Gastroesophageal sphincter (tissue), 4 donors: ENCODE measurements at regions not wholly inside any gene's neighbourhood (a gene's known extent, or its start where the extent isn't known, plus 50 kb on each side); places are given as distances from the start of the nearest gene placed in this dataset.

Source experiments
- ATAC-seq: fragments of 150-250 bp; one replicate; pipeline ENCODE4 v1.9.1; 2016; ENCODE audit warnings: mild to moderate bottlenecking, moderate library complexity
- H3K27ac ChIP-seq, 4 donors: fragments of 200-600 bp; sonication (generic) in 3 of 4; 1 replicate in 3 of 4; 2 replicates in 1 of 4; pipeline ENCODE4 v1.5.1; 2016 to 2019
- H3K27me3 ChIP-seq: fragments of 200-600 bp; sonication (generic); one replicate; pipeline ENCODE4 v1.5.1; 2019
- H3K36me3 ChIP-seq, 2 donors: fragments of 200-600 bp; sonication (generic); one replicate each; pipeline ENCODE4 v1.5.1; 2019; ENCODE audit warnings: control low read depth in 1 of 2
- H3K4me1 ChIP-seq, 3 donors: fragments of 200-600 bp; sonication (generic); 1 replicate in 2 of 3; 2 replicates in 1 of 3; pipeline ENCODE4 v1.5.1; 2016 to 2019; ENCODE audit warnings: control low read depth in 2 of 3
- H3K4me3 ChIP-seq, 2 donors: fragments of 200-600 bp; sonication (generic); one replicate each; pipeline ENCODE4 v1.5.1; 2019; ENCODE audit warnings: mild to moderate bottlenecking in 1 of 2, moderate library complexity in 1 of 2
- H3K9me3 ChIP-seq, 3 donors: fragments of 200-600 bp; sonication (generic); one replicate each; pipeline ENCODE4 v1.5.1; 2017 to 2019; ENCODE audit warnings: control low read depth in 2 of 3
- EP300 ChIP-seq: sonication (generic); formaldehyde crosslinking; IDR thresholded peaks from one replicate; pipeline ENCODE4 v1.6.1; 2017; ENCODE audit warnings: antibody characterized with exemption, mild to moderate bottlenecking
- POLR2A ChIP-seq, 2 donors: fragments of 450-650 bp; IDR thresholded peaks; one replicate each; pipeline ENCODE4 v1.6.1; 2017; ENCODE audit warnings: antibody characterized with exemption in 2 of 2, mild to moderate bottlenecking in 2 of 2, moderate library complexity in 1 of 2
- POLR2AphosphoS5 ChIP-seq: sonication (generic); formaldehyde crosslinking; IDR thresholded peaks from one replicate; pipeline ENCODE4 v1.6.1; 2017; ENCODE audit warnings: antibody characterized with exemption
- WGBS, 2 donors: methylation state at CpG; one replicate each; pipeline ENCODE4 v1.1.5; 2018; ENCODE audit warnings: low coverage in 1 of 2; 5-methylcytosine and 5-hydroxymethylcytosine counted together
- TF ChIP-seq, protein P1 (sequence below), 4 experiments: fragments of 200-600 bp in 2 of 4; fragments of 450-650 bp in 2 of 4; sonication (generic) in 1 of 4; IDR thresholded peaks; one replicate each; pipeline ENCODE4 v1.5.1; 2017 to 2019; ENCODE audit warnings: antibody characterized with exemption in 4 of 4, mild to moderate bottlenecking in 2 of 4, moderate library complexity in 2 of 4

DNA sequence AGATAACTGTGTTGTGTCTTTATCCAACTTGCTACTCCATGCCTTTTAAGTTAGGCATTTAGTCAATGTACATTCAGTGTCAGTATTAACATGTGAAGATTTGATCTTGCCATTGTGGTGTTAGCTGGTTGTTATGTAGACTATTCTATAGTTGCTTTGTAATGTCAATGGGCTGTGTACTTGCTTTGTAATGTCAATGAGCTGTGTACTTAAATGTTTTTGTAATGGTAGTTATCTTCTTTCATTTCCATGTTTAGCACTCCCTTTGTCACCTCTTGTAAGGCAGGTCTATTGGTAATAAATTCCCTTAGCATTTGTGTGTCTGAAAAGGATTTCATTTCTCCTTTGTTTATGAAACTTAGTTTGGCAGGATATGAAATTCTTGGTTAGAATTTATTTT lies 53.4 kb downstream of the MC4R start:
- H3K36me3 ChIP-seq: no peaks in the 10 kb centered on the region
- H3K4me1 ChIP-seq: no peaks in the 10 kb centered on the region
- ATAC-seq: no peak
- peaks cover 0 to 5% (median 0%) of the 10 kb centered on the region in 3 donors for H3K9me3 ChIP-seq
- no peak overlapping the region for H3K4me3 ChIP-seq
- H3K27ac ChIP-seq: no peak overlapping the region
- no peaks in the 10 kb centered on the region for H3K27me3 ChIP-seq
- TF ChIP-seq POLR2AphosphoS5: no peak
- TF ChIP-seq EP300: no peak
- no peak for TF ChIP-seq POLR2A (IDR thresholded peaks at IDR 0.05)
- TF ChIP-seq, protein P1, sequence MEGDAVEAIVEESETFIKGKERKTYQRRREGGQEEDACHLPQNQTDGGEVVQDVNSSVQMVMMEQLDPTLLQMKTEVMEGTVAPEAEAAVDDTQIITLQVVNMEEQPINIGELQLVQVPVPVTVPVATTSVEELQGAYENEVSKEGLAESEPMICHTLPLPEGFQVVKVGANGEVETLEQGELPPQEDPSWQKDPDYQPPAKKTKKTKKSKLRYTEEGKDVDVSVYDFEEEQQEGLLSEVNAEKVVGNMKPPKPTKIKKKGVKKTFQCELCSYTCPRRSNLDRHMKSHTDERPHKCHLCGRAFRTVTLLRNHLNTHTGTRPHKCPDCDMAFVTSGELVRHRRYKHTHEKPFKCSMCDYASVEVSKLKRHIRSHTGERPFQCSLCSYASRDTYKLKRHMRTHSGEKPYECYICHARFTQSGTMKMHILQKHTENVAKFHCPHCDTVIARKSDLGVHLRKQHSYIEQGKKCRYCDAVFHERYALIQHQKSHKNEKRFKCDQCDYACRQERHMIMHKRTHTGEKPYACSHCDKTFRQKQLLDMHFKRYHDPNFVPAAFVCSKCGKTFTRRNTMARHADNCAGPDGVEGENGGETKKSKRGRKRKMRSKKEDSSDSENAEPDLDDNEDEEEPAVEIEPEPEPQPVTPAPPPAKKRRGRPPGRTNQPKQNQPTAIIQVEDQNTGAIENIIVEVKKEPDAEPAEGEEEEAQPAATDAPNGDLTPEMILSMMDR (IDR thresholded peaks at IDR 0.05): no peak

DNA sequence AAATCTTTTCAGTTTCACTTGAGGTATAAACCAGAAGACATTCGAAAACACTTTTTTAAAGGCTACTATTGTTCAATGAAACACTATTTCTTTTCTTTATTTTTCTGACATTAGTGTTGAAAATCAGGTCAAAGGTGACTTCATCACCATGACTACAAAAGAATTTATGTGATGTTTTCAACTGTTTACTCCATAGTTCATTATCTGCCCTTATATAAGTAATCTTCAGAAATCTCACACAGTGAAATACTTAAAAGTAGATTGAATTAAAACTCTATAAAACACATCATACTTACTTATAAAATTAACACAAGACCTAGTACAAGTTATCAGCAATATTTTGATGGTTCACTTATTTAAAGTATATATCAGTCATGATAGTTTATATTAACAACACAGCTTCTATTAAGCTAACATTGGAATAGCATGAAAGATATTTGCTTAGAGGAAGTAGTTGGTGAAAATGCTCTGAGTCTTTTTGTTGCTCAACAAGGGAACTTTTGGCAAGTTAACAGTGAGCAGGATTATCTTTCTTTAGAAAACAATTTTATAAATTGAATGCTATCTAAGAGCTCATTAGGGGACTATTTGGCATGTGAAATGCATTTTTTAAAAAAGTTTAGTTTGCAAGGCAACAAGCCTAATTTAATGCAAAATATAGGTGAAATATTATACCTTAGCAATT lies 60.8 kb downstream of the MC4R start:
- Histone ChIP-seq H3K9me3 (no peaks in the 10 kb centered on the region), H3K27ac (no peak overlapping the region), H3K4me1 (peaks cover 0 to 17% (median 0%) of the 10 kb centered on the region in 3 donors), H3K36me3 (no peaks in the 10 kb centered on the region), H3K4me3 (no peak overlapping the region), H3K27me3 (no peaks in the 10 kb centered on the region)
- 63 to 67% methylated on average over 1 of the region's 1 CpG for WGBS, 2 donors
- ATAC-seq: no peak
- TF ChIP-seq, protein P1 (IDR thresholded peaks at IDR 0.05): no peak
- no peak for TF ChIP-seq POLR2A (IDR thresholded peaks at IDR 0.05)
- no peak for TF ChIP-seq POLR2AphosphoS5
- no peak for TF ChIP-seq EP300

DNA sequence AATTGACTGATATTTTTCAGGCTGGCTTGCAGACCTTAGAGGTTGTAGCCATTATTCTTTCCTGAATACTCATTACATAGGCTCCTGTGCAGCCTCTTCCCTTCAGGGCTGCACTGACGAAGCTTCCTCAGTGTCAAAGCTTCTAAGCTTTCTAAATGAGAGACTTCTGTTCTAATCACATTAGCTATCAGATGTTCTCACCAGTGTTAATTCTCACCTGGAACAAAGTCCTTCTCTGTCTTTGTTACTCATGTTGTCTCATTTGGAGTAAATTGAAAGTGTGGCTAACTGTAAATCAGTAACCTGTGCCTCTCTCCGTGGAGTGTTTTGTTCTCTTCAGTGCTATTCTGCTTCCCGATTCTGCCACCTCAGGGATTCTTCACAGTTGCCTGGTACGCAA lies 76.9 kb downstream of the MC4R start:
- WGBS, 2 donors: 83 to 84% methylated on average over 4 of the region's 4 CpGs
- H3K4me3 ChIP-seq: no peak overlapping the region
- no peaks in the 10 kb centered on the region for H3K4me1 ChIP-seq
- no peaks in the 10 kb centered on the region for H3K36me3 ChIP-seq
- no peak overlapping the region for H3K27ac ChIP-seq
- H3K9me3 ChIP-seq: no peaks in the 10 kb centered on the region
- ATAC-seq: no peak
- TF ChIP-seq POLR2AphosphoS5 (no peak), EP300 (no peak), POLR2A (IDR thresholded peaks at IDR 0.05) (no peak)
- TF ChIP-seq, protein P1 (IDR thresholded peaks at IDR 0.05): no peak
- no peaks in the 10 kb centered on the region for H3K27me3 ChIP-seq

- 87 to 90% methylated on average over 4 of the region's 4 CpGs for WGBS, 2 donors
- Histone ChIP-seq H3K36me3 (no peaks in the 10 kb centered on the region), H3K9me3 (no peaks in the 10 kb centered on the region), H3K4me3 (no peak overlapping the region), H3K27me3 (no peaks in the 10 kb centered on the region), H3K27ac (no peak overlapping the region), H3K4me1 (no peaks in the 10 kb centered on the region)
- no peak for ATAC-seq
- no peak for TF ChIP-seq EP300
- TF ChIP-seq, protein P1 (IDR thresholded peaks at IDR 0.05): no peak
- TF ChIP-seq POLR2A (IDR thresholded peaks at IDR 0.05): no peak
- no peak for TF ChIP-seq POLR2AphosphoS5
Observed at GRCh38 chr18:60292186-60292585, 80.4 kb downstream of the MC4R start.

GRCh38 chr18:60279391-60279790 lies 93.2 kb downstream of the MC4R start:
- WGBS, 2 donors: 58% methylated on average over 1 of the region's 1 CpG
- TF ChIP-seq, protein P1 (IDR thresholded peaks at IDR 0.05): no peak
- TF ChIP-seq EP300 (no peak), POLR2AphosphoS5 (no peak), POLR2A (IDR thresholded peaks at IDR 0.05) (no peak)

More at GRCh38 chr18:60279391-60279790, 93.2 kb downstream of the MC4R start:
- Histone ChIP-seq H3K36me3 (no peaks in the 10 kb centered on the region), H3K9me3 (no peaks in the 10 kb centered on the region), H3K27me3 (no peaks in the 10 kb centered on the region), H3K27ac (no peak overlapping the region), H3K4me1 (no peaks in the 10 kb centered on the region), H3K4me3 (no peak overlapping the region)
- no peak for ATAC-seq
